Astrocyte of the spinal cord (primary cell): ENCODE measurements at regions not wholly inside any gene's neighbourhood (a gene's known extent, or its start where the extent isn't known, plus 50 kb on each side); places are given as distances from the start of the nearest gene placed in this dataset.

Experiments
- DNase-seq: peaks from one replicate; pipeline ENCODE4 v3.0.0; 2011; ENCODE audit warnings: low read depth, low spot score
- H3K4me3 ChIP-seq: 2 replicates; pipeline ENCODE4 v1.5.1; 2011; ENCODE audit warnings: low read depth, mild to moderate bottlenecking, low read length, moderate library complexity
- in situ Hi-C: cut with HindIII; loops from 2 replicates; pipeline ENCODE4 v1.10.0; 2017; ENCODE audit warnings: low sequenced_read_pairs
- TF ChIP-seq, protein P1 (sequence below): IDR thresholded peaks from 2 replicates; pipeline ENCODE4 v1.5.1; 2012; ENCODE audit warnings: low read depth, mild to moderate bottlenecking, low read length, inconsistent platforms

GRCh38 chr10:84938117-84938905 is 609.9 kb downstream of the CCSER2 start:
- TF ChIP-seq, protein P1, sequence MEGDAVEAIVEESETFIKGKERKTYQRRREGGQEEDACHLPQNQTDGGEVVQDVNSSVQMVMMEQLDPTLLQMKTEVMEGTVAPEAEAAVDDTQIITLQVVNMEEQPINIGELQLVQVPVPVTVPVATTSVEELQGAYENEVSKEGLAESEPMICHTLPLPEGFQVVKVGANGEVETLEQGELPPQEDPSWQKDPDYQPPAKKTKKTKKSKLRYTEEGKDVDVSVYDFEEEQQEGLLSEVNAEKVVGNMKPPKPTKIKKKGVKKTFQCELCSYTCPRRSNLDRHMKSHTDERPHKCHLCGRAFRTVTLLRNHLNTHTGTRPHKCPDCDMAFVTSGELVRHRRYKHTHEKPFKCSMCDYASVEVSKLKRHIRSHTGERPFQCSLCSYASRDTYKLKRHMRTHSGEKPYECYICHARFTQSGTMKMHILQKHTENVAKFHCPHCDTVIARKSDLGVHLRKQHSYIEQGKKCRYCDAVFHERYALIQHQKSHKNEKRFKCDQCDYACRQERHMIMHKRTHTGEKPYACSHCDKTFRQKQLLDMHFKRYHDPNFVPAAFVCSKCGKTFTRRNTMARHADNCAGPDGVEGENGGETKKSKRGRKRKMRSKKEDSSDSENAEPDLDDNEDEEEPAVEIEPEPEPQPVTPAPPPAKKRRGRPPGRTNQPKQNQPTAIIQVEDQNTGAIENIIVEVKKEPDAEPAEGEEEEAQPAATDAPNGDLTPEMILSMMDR: no peak
- no peak overlapping the region for H3K4me3 ChIP-seq
- in situ Hi-C loops: no loop called here
- no peak for DNase-seq

DNA sequence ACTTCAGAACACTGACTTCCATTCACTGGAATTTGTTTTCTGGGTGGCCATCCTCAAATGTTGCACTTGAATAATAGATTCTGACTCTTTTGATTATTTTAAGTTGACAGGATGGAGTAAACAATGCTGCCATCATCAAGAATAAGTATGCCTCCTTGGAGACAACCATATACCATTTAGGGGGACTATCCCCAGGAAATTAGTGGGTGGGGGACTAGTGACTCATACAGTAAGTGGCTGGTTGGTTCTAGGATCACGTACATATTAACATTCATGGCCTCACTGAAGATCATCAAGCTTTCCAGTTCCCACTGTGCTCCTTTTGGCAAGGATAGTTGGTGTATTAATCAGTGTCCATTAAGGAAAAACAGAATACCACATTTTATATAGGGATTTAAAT is 615.2 kb downstream of the CCSER2 start:
- H3K4me3 ChIP-seq: no peak overlapping the region
- in situ Hi-C loops: no loop called here
- DNase-seq: no peak
- TF ChIP-seq, protein P1: no peak

- TF ChIP-seq, protein P1: no peak
- in situ Hi-C loops: no loop called here
Observed at GRCh38 chr10:84944187-84944586, 615.8 kb downstream of the CCSER2 start.

GRCh38 chr10:84945791-84946190 is 617.4 kb downstream of the CCSER2 start:
- no peak overlapping the region for H3K4me3 ChIP-seq
- TF ChIP-seq, protein P1: no peak
- in situ Hi-C loops: no loop called here
- no peak for DNase-seq

More at GRCh38 chr10:84944187-84944586, 615.8 kb downstream of the CCSER2 start:
- no peak for DNase-seq
- H3K4me3 ChIP-seq: no peak overlapping the region

- TF ChIP-seq, protein P1: no peak
- H3K4me3 ChIP-seq: no peak overlapping the region
- in situ Hi-C loops: no loop called here
- DNase-seq: no peak
Observed at GRCh38 chr10:84946904-84947303, 618.5 kb downstream of the CCSER2 start.

- in situ Hi-C loops: no loop called here
- no peak for DNase-seq
- TF ChIP-seq, protein P1: no peak
- H3K4me3 ChIP-seq: no peak overlapping the region
Observed at GRCh38 chr10:84948644-84949043, 620.3 kb downstream of the CCSER2 start.
